Suprapubic skin (tissue), 3 donors: ENCODE measurements at regions not wholly inside any gene's neighbourhood (a gene's known extent, or its start where the extent isn't known, plus 50 kb on each side); places are given as distances from the start of the nearest gene placed in this dataset.
A peak's percentile ranks its signal among the peaks of the same experiment; 100 is the strongest.

Experiments used
- POLR2A ChIP-seq, 2 donors: fragments of 450-650 bp; IDR thresholded peaks; one replicate each; pipeline ENCODE4 v1.6.1; 2017; ENCODE audit warnings: antibody characterized with exemption in 2 of 2, mild to moderate bottlenecking in 2 of 2, moderate library complexity in 2 of 2
- TF ChIP-seq, protein P1 (sequence below), 2 donors: fragments of 200-600 bp in 1 of 2; fragments of 450-650 bp in 1 of 2; sonication (generic) in 1 of 2; IDR thresholded peaks; one replicate each; pipeline ENCODE4 v1.5.1; 2016 to 2019; ENCODE audit warnings: antibody characterized with exemption in 2 of 2, mild to moderate bottlenecking in 1 of 2, moderate library complexity in 1 of 2

DNA sequence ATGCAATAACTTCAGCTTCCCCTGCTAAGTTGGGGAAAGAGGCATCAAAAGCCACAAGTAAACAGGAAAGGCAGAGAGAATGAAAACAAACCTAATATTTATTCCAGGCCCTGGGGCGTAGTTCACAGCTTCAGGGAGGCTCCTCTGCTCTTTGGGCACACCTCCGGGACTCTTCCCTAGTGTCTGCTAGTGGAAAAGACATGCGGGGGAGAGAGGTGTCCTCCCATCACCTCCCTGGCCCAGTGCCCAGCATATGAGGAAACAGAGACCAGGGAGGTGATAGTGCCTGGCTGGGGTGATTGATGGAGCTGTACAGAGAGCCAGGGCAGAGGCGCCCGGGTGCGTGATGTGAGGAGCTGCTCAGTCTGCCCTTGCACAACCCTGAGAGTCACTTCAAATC is 71.0 kb downstream of the RASL11A start:
- no peak for TF ChIP-seq POLR2A (IDR thresholded peaks at IDR 0.05)
- TF ChIP-seq, protein P1, sequence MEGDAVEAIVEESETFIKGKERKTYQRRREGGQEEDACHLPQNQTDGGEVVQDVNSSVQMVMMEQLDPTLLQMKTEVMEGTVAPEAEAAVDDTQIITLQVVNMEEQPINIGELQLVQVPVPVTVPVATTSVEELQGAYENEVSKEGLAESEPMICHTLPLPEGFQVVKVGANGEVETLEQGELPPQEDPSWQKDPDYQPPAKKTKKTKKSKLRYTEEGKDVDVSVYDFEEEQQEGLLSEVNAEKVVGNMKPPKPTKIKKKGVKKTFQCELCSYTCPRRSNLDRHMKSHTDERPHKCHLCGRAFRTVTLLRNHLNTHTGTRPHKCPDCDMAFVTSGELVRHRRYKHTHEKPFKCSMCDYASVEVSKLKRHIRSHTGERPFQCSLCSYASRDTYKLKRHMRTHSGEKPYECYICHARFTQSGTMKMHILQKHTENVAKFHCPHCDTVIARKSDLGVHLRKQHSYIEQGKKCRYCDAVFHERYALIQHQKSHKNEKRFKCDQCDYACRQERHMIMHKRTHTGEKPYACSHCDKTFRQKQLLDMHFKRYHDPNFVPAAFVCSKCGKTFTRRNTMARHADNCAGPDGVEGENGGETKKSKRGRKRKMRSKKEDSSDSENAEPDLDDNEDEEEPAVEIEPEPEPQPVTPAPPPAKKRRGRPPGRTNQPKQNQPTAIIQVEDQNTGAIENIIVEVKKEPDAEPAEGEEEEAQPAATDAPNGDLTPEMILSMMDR (IDR thresholded peaks at IDR 0.05) = peak in 1 of 2 donors; percentile 5
